Testis (tissue), 2 donors: ENCODE measurements at regions not wholly inside any gene's neighbourhood (a gene's known extent, or its start where the extent isn't known, plus 50 kb on each side); places are given as distances from the start of the nearest gene placed in this dataset.

Source experiments
- DNase-seq: peaks from one replicate; pipeline ENCODE4 v3.0.0-alpha.2; 2019
- H3K27ac ChIP-seq, 2 donors: fragments of 200-600 bp; sonication (generic); one replicate each; pipeline ENCODE4 v1.5.1; 2019
- H3K27me3 ChIP-seq: fragments of 200-600 bp; sonication (generic); one replicate; pipeline ENCODE4 v1.5.1; 2019
- H3K36me3 ChIP-seq: fragments of 200-600 bp; sonication (generic); one replicate; pipeline ENCODE4 v1.5.1; 2017; ENCODE audit warnings: low read depth; ENCODE audit errors: missing control alignments
- H3K4me1 ChIP-seq: fragments of 200-600 bp; sonication (generic); one replicate; pipeline ENCODE4 v1.5.1; 2019
- H3K4me3 ChIP-seq, 2 donors: fragments of 200-600 bp; sonication (generic); one replicate each; pipeline ENCODE4 v1.5.1; 2017 to 2019
- H3K9me3 ChIP-seq: fragments of 200-600 bp; sonication (generic); one replicate; pipeline ENCODE4 v1.5.1; 2017
- POLR2A ChIP-seq: fragments of 450-650 bp; IDR thresholded peaks from one replicate; pipeline ENCODE4 v1.6.1; 2017; ENCODE audit warnings: antibody characterized with exemption, mild to moderate bottlenecking, moderate library complexity
- WGBS, 2 donors: methylation state at CpG; one replicate each; pipeline ENCODE4 v1.1.5; 2018; 5-methylcytosine and 5-hydroxymethylcytosine counted together
- intact Hi-C: fragments of 100-400 bp; cut with DNase I; formaldehyde crosslinking; loops from one replicate; pipeline ENCODE4 v1.15.1; 2023; ENCODE audit warnings: low total_unique reads
- TF ChIP-seq, protein P1 (sequence below), 3 experiments: fragments of 450-650 bp in 2 of 3; fragments of 200-600 bp in 1 of 3; sonication (generic) in 1 of 3; IDR thresholded peaks; one replicate each; pipeline ENCODE4 v1.5.1; 2016 to 2019; ENCODE audit warnings: antibody characterized with exemption in 3 of 3, mild to moderate bottlenecking in 2 of 3, moderate library complexity in 1 of 3

DNA sequence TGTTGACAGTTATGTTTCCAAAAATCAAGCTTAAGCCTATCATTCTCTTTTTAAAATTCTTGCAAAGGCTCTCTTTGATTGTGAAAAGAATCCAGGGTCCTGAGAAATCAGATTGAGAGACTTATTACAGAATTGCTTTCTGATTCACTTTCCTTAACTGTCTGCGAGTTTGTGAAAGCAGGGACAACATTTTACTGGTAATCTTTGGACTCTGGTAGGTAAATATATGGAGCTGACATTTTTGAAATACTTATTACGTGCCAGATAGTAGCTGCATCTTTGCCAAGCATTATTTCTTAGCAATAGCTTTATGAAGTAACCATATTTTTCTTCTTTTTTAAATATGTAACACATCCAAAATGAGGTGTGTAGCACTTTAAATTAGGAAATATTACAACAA lies 570.9 kb downstream of the CMPK2 start:
- 66 to 80% methylated on average over 2 of the region's 2 CpGs for WGBS, 2 donors
- intact Hi-C loops: no loop called here
- Histone ChIP-seq H3K4me1 (no peaks in the 10 kb centered on the region), H3K27ac (no peak overlapping the region), H3K36me3 (no peaks in the 10 kb centered on the region), H3K27me3 (no peaks in the 10 kb centered on the region), H3K4me3 (no peak overlapping the region), H3K9me3 (no peaks in the 10 kb centered on the region)
- TF ChIP-seq, protein P1, sequence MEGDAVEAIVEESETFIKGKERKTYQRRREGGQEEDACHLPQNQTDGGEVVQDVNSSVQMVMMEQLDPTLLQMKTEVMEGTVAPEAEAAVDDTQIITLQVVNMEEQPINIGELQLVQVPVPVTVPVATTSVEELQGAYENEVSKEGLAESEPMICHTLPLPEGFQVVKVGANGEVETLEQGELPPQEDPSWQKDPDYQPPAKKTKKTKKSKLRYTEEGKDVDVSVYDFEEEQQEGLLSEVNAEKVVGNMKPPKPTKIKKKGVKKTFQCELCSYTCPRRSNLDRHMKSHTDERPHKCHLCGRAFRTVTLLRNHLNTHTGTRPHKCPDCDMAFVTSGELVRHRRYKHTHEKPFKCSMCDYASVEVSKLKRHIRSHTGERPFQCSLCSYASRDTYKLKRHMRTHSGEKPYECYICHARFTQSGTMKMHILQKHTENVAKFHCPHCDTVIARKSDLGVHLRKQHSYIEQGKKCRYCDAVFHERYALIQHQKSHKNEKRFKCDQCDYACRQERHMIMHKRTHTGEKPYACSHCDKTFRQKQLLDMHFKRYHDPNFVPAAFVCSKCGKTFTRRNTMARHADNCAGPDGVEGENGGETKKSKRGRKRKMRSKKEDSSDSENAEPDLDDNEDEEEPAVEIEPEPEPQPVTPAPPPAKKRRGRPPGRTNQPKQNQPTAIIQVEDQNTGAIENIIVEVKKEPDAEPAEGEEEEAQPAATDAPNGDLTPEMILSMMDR (IDR thresholded peaks at IDR 0.05): no peak
- no peak for TF ChIP-seq POLR2A
- DNase-seq: no peak

DNA sequence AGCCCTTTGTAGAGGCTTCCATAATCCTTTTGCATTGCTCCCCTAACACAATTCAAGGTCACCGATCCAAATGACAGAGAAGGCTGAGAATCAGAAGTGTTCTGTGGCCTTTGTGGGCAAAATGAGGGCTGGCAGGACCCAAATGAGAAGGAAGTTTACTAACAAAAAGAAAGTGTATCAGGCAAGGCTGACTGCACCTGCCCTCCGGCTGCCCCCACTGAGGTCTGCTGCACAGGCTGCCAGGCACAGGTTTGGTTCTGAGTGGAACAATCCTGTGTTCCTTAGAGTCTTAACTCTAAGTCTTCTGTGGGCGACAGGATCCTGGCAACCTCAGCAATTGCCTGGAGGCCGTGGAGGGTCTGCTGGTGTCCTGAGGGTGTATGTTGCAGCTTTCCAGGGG lies 568.5 kb downstream of the CMPK2 start:
- DNase-seq: no peak
- Histone ChIP-seq H3K36me3 (no peaks in the 10 kb centered on the region), H3K27ac (no peak overlapping the region), H3K27me3 (no peaks in the 10 kb centered on the region), H3K9me3 (no peaks in the 10 kb centered on the region), H3K4me3 (no peak overlapping the region), H3K4me1 (no peaks in the 10 kb centered on the region)
- intact Hi-C loops: no loop called here
- no peak for TF ChIP-seq POLR2A
- TF ChIP-seq, protein P1 (IDR thresholded peaks at IDR 0.05): no peak
- WGBS, 2 donors: 93 to 94% methylated on average over 4 of the region's 4 CpGs

DNA sequence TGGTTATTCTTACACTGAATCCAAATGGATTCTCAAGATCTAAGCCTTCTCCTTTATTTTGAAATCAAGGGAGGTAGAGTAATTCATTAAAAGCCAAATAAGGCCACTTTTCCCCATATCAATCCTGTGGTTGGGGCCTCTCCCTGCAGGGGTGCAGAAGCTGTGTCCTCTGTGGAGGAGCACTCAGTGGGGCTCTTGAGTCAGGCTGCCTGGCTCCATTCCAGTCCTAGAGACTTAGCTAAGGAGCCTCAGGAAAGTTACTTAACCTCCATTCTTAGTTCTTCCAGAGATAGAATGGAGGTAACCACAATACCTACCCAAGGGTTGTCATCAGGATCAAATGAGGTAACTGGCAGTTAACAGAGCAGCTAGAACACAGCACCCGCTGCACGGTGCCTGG lies 564.3 kb downstream of the CMPK2 start:
- Histone ChIP-seq H3K36me3 (no peaks in the 10 kb centered on the region), H3K27ac (no peak overlapping the region), H3K4me3 (no peak overlapping the region), H3K27me3 (no peaks in the 10 kb centered on the region), H3K9me3 (no peaks in the 10 kb centered on the region), H3K4me1 (no peaks in the 10 kb centered on the region)
- no peak for DNase-seq
- no peak for TF ChIP-seq POLR2A
- TF ChIP-seq, protein P1 (IDR thresholded peaks at IDR 0.05): no peak
- 92 to 96% methylated on average over 2 of the region's 2 CpGs for WGBS, 2 donors
- intact Hi-C loops: no loop called here

GRCh38 chr2:6308986-6309385 lies 556.7 kb downstream of the CMPK2 start:
- H3K27ac ChIP-seq: no peak overlapping the region
- DNase-seq: no peak
- 86 to 93% methylated on average over 2 of the region's 2 CpGs for WGBS, 2 donors
- intact Hi-C loops: no loop called here
- no peaks in the 10 kb centered on the region for H3K36me3 ChIP-seq
- no peak for TF ChIP-seq POLR2A
- TF ChIP-seq, protein P1 (IDR thresholded peaks at IDR 0.05): no peak
- H3K27me3 ChIP-seq: no peaks in the 10 kb centered on the region
- H3K4me1 ChIP-seq: no peaks in the 10 kb centered on the region
- H3K4me3 ChIP-seq: no peak overlapping the region
- H3K9me3 ChIP-seq: no peaks in the 10 kb centered on the region

- Histone ChIP-seq H3K36me3 (no peaks in the 10 kb centered on the region), H3K27ac (no peak overlapping the region), H3K4me3 (no peak overlapping the region), H3K9me3 (no peaks in the 10 kb centered on the region), H3K27me3 (no peaks in the 10 kb centered on the region), H3K4me1 (no peaks in the 10 kb centered on the region)
- no peak for DNase-seq
- WGBS, 2 donors: 56 to 62% methylated on average over 9 of the region's 9 CpGs
- no peak for TF ChIP-seq POLR2A
- TF ChIP-seq, protein P1 (IDR thresholded peaks at IDR 0.05): no peak
- intact Hi-C loops: no loop called here
These were observed 556.1 kb downstream of the CMPK2 start for GRCh38 chr2:6309415-6310255.
